A673 (cell line): ENCODE measurements at regions not wholly inside any gene's neighbourhood (a gene's known extent, or its start where the extent isn't known, plus 50 kb on each side); places are given as distances from the start of the nearest gene placed in this dataset.

Experiments used
- EZH2 ChIP-seq: fragments of 200-600 bp; sonication (generic); IDR thresholded peaks from 2 replicates; pipeline ENCODE4 v1.6.1; 2017; ENCODE audit warnings: borderline replicate concordance, low read depth, mild to moderate bottlenecking, mixed read lengths, antibody characterized with exemption, low read length; ENCODE audit not compliant: poor library complexity, severe bottlenecking
- TF ChIP-seq, protein P1 (sequence below): fragments of 300-800, 200-600 bp; sonication (generic); conservative IDR thresholded peaks from 2 replicates; pipeline ENCODE4 v1.5.1; 2017; ENCODE audit warnings: low read depth, mild to moderate bottlenecking, antibody characterized with exemption, low read length, moderate library complexity, mixed read lengths

DNA sequence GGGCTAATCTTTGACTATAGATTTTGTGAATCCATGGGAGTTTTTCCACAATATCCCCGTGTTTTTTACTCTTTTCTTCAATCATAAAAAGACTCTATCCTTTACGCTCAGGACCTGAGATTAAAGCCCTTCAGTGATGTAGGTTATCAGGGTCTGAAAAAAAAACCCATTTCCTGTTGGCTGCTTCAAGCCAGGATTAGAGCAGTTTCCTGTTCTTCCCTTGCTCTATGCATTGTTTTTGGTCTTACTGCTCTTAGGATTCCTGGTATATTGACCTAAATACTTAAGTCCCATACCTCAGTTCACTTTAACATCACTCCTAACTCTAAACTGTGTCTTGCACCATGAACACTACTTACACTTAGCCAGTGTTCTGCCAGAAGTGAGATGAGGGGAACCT lies 319.3 kb upstream of the CHD1 start:
- TF ChIP-seq, protein P1, sequence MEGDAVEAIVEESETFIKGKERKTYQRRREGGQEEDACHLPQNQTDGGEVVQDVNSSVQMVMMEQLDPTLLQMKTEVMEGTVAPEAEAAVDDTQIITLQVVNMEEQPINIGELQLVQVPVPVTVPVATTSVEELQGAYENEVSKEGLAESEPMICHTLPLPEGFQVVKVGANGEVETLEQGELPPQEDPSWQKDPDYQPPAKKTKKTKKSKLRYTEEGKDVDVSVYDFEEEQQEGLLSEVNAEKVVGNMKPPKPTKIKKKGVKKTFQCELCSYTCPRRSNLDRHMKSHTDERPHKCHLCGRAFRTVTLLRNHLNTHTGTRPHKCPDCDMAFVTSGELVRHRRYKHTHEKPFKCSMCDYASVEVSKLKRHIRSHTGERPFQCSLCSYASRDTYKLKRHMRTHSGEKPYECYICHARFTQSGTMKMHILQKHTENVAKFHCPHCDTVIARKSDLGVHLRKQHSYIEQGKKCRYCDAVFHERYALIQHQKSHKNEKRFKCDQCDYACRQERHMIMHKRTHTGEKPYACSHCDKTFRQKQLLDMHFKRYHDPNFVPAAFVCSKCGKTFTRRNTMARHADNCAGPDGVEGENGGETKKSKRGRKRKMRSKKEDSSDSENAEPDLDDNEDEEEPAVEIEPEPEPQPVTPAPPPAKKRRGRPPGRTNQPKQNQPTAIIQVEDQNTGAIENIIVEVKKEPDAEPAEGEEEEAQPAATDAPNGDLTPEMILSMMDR: no peak
- TF ChIP-seq EZH2: no peak
